Breast epithelium (tissue), 4 donors: ENCODE measurements at regions not wholly inside any gene's neighbourhood (a gene's known extent, or its start where the extent isn't known, plus 50 kb on each side); places are given as distances from the start of the nearest gene placed in this dataset.
"Not testable (repeated sequence)": the region's sequence is repeated elsewhere in the genome, so short reads cannot be mapped to it uniquely, and the experiment has no call there.

Experiments
- DNase-seq, 2 donors: peaks; one replicate each; pipeline ENCODE4 v3.0.0-alpha.2; 2019; ENCODE audit warnings: low spot score in 2 of 2
- H3K27ac ChIP-seq, 2 donors: fragments of 200-600 bp; sonication (generic) in 1 of 2; one replicate each; pipeline ENCODE4 v1.5.1; 2016 to 2019; ENCODE audit warnings: mild to moderate bottlenecking in 1 of 2
- H3K27me3 ChIP-seq, 2 donors: fragments of 200-600 bp; sonication (generic) in 1 of 2; one replicate each; pipeline versions ENCODE4 v1.5.1 to v1.6.0; 2017 to 2019; ENCODE audit warnings: control low read depth in 1 of 2, mild to moderate bottlenecking in 1 of 2
- H3K36me3 ChIP-seq: fragments of 200-600 bp; one replicate; pipeline ENCODE4 v1.5.1; 2019
- H3K4me1 ChIP-seq, 2 donors: fragments of 200-600 bp; sonication (generic); one replicate each; pipeline ENCODE4 v1.5.1; 2016 to 2019; ENCODE audit warnings: control low read depth in 1 of 2
- H3K4me3 ChIP-seq, 3 donors: fragments of 200-600 bp; sonication (generic); 1 replicate in 2 of 3; 2 replicates in 1 of 3; pipeline ENCODE4 v1.5.1; 2016 to 2019; ENCODE audit warnings: mild to moderate bottlenecking in 3 of 3, moderate library complexity in 2 of 3
- H3K9me3 ChIP-seq, 2 donors: fragments of 200-600 bp; sonication (generic) in 1 of 2; one replicate each; pipeline ENCODE4 v1.5.1; 2016 to 2019; ENCODE audit warnings: control low read depth in 1 of 2
- CTCF ChIP-seq, 3 donors: fragments of 450-650 bp; IDR thresholded peaks; one replicate each; pipeline ENCODE4 v1.5.1; 2016 to 2017; ENCODE audit warnings: antibody characterized with exemption in 3 of 3, mild to moderate bottlenecking in 3 of 3, moderate library complexity in 3 of 3
- POLR2A ChIP-seq: fragments of 450-650 bp; IDR thresholded peaks from one replicate; pipeline ENCODE4 v1.6.1; 2016; ENCODE audit warnings: antibody characterized with exemption, mild to moderate bottlenecking, moderate library complexity
- POLR2AphosphoS5 ChIP-seq, 3 donors: sonication (generic); formaldehyde crosslinking; IDR thresholded peaks; one replicate each; pipeline ENCODE4 v1.6.1; 2017; ENCODE audit warnings: antibody characterized with exemption in 3 of 3
- intact Hi-C: fragments of 100-400 bp; cut with DNase I; formaldehyde crosslinking; loops from one replicate; pipeline ENCODE4 v1.15.1; 2023; ENCODE audit warnings: low total_unique reads

- no peak for DNase-seq
- TF ChIP-seq CTCF (IDR thresholded peaks at IDR 0.05) (no peak), POLR2AphosphoS5 (IDR thresholded peaks at IDR 0.05) (no peak), POLR2A (no peak)
- no peaks in the 10 kb centered on the region for H3K27me3 ChIP-seq
- peaks cover 0 to 16% of the 10 kb centered on the region in 2 donors for H3K9me3 ChIP-seq
- H3K4me3 ChIP-seq: no peak overlapping the region
- intact Hi-C loops: no loop called here
- no peak overlapping the region for H3K27ac ChIP-seq
- H3K4me1 ChIP-seq: no peaks in the 10 kb centered on the region
- no peaks in the 10 kb centered on the region for H3K36me3 ChIP-seq
Observed at GRCh38 chr2:22076454-22076853, 952.7 kb downstream of the TDRD15 start.

- peaks cover 0 to 4% of the 10 kb centered on the region in 2 donors for H3K9me3 ChIP-seq
- intact Hi-C loops: no loop called here
- H3K27ac ChIP-seq: no peak overlapping the region
- H3K27me3 ChIP-seq: no peaks in the 10 kb centered on the region
- no peak overlapping the region for H3K4me3 ChIP-seq
- no peak for DNase-seq
- no peaks in the 10 kb centered on the region for H3K36me3 ChIP-seq
- H3K4me1 ChIP-seq: no peaks in the 10 kb centered on the region
- TF ChIP-seq POLR2AphosphoS5 (IDR thresholded peaks at IDR 0.05): no peak
- TF ChIP-seq POLR2A: no peak
- no peak for TF ChIP-seq CTCF (IDR thresholded peaks at IDR 0.05)
Observed at GRCh38 chr2:22078701-22079100, 954.9 kb downstream of the TDRD15 start.

DNA sequence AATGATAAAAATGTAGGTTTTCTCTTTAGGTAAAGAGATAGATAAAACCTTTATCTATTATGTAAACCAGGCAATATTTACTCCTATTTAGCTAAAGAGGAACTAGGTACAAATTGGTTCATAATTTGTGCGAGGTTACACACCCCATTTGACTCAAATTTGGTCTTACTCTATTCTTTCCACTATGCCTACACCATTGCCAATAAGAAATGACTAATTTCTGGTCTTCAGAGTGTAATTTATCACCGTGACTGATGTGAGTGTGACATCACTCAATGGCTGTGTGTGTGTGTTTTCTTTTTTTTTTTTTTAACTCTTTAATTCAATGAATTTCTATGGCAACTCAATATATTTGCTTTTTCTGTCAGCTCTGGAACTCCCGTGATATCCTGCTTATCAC is 955.8 kb downstream of the TDRD15 start:
- H3K36me3 ChIP-seq: no peaks in the 10 kb centered on the region
- H3K4me3 ChIP-seq: no peak overlapping the region
- intact Hi-C loops: no loop called here
- H3K27ac ChIP-seq: no peak overlapping the region
- no peaks in the 10 kb centered on the region for H3K27me3 ChIP-seq
- DNase-seq: no peak
- H3K4me1 ChIP-seq: no peaks in the 10 kb centered on the region
- H3K9me3 ChIP-seq: no peaks in the 10 kb centered on the region
- TF ChIP-seq POLR2AphosphoS5 (IDR thresholded peaks at IDR 0.05) (no peak), CTCF (IDR thresholded peaks at IDR 0.05) (no peak), POLR2A (no peak)

DNA sequence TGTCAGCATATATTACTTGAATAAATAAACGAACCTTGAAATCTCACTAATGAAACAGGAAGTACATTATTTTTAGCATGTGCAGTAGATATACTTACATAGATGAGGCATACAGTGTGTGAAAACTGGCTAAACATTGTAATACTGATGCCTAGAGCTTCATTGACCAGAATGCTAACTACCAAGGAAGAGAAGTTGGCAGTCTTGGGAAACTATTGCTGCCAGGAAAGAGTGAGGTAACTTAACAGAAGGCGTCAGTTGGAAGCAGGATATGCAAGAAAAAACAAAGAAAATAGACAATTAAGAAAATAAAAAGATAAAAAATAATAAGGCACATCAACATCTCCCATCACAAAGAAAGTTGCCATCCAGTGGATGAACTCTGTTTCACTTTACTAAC is 963.0 kb downstream of the TDRD15 start:
- Histone ChIP-seq H3K4me3 (no peak overlapping the region), H3K27ac (no peak overlapping the region), H3K27me3 (no peaks in the 10 kb centered on the region), H3K36me3 (no peaks in the 10 kb centered on the region), H3K9me3 (peaks cover 0 to 9% of the 10 kb centered on the region in 2 donors), H3K4me1 (no peaks in the 10 kb centered on the region)
- DNase-seq: no peak
- no peak for TF ChIP-seq CTCF (IDR thresholded peaks at IDR 0.05)
- TF ChIP-seq POLR2A: no peak
- TF ChIP-seq POLR2AphosphoS5 (IDR thresholded peaks at IDR 0.05): no peak
- intact Hi-C loops: no loop called here

DNA sequence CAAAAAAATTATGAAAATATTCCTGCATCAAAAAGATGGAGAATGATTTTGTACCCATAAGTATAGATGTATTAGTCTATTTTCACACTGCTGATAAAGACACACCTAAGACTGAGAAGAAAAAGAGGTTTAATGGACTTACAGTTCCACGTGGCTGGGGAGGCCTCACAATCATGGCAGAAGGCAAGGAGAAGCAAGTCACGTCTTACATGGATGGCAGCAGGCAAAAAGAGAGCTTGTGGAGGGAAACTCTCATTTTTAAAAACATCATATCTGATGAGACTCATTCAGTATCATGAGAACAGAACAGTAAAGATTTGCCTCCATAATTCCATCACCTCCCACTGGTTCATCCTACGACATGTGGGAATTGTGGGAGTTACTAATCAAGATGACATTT is 979.8 kb downstream of the TDRD15 start:
- H3K4me1 ChIP-seq, H3K27me3 ChIP-seq, DNase-seq, H3K4me3 ChIP-seq, H3K36me3 ChIP-seq, H3K27ac ChIP-seq, H3K9me3 ChIP-seq, intact Hi-C loops: not testable (repeated sequence)

DNA sequence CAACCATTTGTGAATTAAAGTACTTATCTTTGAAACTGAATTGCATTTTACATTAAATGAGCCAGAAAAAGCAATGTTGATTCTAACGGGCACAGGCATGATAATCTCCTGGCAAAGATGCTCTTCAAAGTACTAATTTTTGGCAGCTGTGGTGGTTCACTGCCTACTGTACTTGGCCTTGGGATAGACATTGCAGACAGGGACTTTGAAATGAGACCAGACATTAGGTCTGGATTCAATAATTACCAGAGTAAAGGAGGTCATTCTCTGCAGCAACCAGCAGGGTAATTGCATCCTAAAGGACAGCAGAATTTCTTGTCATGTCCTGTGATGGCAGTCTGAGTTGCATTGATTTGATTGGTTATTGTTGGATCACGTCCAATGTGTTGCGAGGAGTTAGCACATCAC is 986.5 kb downstream of the TDRD15 start:
- no peaks in the 10 kb centered on the region for H3K27me3 ChIP-seq
- intact Hi-C loops: no loop called here
- H3K27ac ChIP-seq: no peak overlapping the region
- H3K4me3 ChIP-seq: no peak overlapping the region
- H3K36me3 ChIP-seq: no peaks in the 10 kb centered on the region
- no peak for TF ChIP-seq POLR2AphosphoS5 (IDR thresholded peaks at IDR 0.05)
- TF ChIP-seq POLR2A: no peak
- no peak for TF ChIP-seq CTCF (IDR thresholded peaks at IDR 0.05)
- peaks cover 0 to 12% of the 10 kb centered on the region in 2 donors for H3K9me3 ChIP-seq
- DNase-seq: no peak
- H3K4me1 ChIP-seq: no peaks in the 10 kb centered on the region
